ENCODE measurements at regions not wholly inside any gene's neighbourhood (a gene's known extent, or its start where the extent isn't known, plus 50 kb on each side); places are given as distances from the start of the nearest gene placed in this dataset.

DNA sequence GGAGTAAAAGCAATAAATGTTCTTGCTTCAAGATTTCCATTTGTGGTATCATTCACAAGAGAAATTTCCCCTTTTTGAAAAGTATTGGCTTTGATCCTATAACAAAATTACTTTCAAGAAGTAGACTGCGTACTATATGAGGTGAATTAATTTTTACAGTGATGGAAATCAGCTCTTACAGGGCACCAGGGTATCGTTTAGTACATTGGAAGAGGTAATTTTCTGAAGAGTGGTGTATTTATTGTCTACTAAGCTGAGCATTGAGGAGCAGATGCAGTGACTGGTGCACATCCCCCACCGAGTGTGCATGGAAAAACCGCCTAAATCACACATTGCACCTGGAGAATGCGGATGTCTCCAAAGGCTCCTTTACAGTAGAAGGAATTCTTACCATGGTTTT, 209.5 kb downstream of the SAMD5 start:
- no peaks in the 10 kb centered on the region for H3K9me3 ChIP-seq (ENCODE audit: control insufficient read depth in 1 of 2, insufficient read depth in 1 of 2, low read depth in 1 of 2, low read length in 2 of 2)
- H3K4me3 ChIP-seq (replicated peaks in 1 of 2; ENCODE audit: low read depth in 1 of 2, low read length in 2 of 2) = no peak overlapping the region
- POLR2A ChIA-PET = no interaction called here
- H3K9ac ChIP-seq (ENCODE audit: low read length) = no peak overlapping the region
- ATAC-seq = no peak
- H3K4me2 ChIP-seq (ENCODE audit: low read length) = no peak overlapping the region
- no peak overlapping the region for H3K27ac ChIP-seq (ENCODE audit: low read depth, low read length)
- TF ChIP-seq CEBPB (IDR thresholded peaks at IDR 0.05; ENCODE audit: low read depth) = no peak
- no peaks in the 10 kb centered on the region for H3K36me3 ChIP-seq (ENCODE audit: control insufficient read depth in 1 of 2, insufficient read depth in 2 of 2, low read length in 2 of 2)
- H3K4me1 ChIP-seq (ENCODE audit: control insufficient read depth in 1 of 2, insufficient read depth in 2 of 2, low read length in 2 of 2) = no peaks in the 10 kb centered on the region
- RAD21 ChIA-PET (ENCODE audit: low non-redundant PET in 1 of 2, low total read pairs in 2 of 2, uncharacterized antibody in 2 of 2, unreplicated experiment in 2 of 2) = no interaction called here
- intact Hi-C loops (cut with micrococcal nuclease) = no loop called here
- no peak overlapping the region for H2AFZ ChIP-seq (ENCODE audit: low read depth, low read length, poor library complexity, severe bottlenecking)
- DNase-seq (ENCODE audit: low read depth, low spot score) = no peak
- no peaks in the 10 kb centered on the region for H3K79me2 ChIP-seq (ENCODE audit: insufficient read depth, low read length)
- no peaks in the 10 kb centered on the region for H4K20me1 ChIP-seq (ENCODE audit: insufficient read depth)
- CTCF ChIA-PET = no interaction called here
- BruUV-seq (replicated peaks) = no TSS peak
- H3K27me3 ChIP-seq (ENCODE audit: insufficient read depth, low read length) = no peaks in the 10 kb centered on the region
- H3K9me2 ChIP-seq (ENCODE audit: insufficient read depth) = no peaks in the 10 kb centered on the region

GRCh38 chr6:147722158-147722557, 213.7 kb downstream of the SAMD5 start:
- Histone ChIP-seq H3K4me2 (ENCODE audit: low read length) (no peak overlapping the region), H3K4me3 (replicated peaks in 1 of 2; ENCODE audit: low read depth in 1 of 2, low read length in 2 of 2) (no peak overlapping the region), H3K79me2 (ENCODE audit: insufficient read depth, low read length) (no peaks in the 10 kb centered on the region), H3K9ac (ENCODE audit: low read length) (no peak overlapping the region), H3K9me3 (ENCODE audit: control insufficient read depth in 1 of 2, insufficient read depth in 1 of 2, low read depth in 1 of 2, low read length in 2 of 2) (no peaks in the 10 kb centered on the region), H3K27me3 (ENCODE audit: insufficient read depth, low read length) (no peaks in the 10 kb centered on the region), H3K36me3 (ENCODE audit: control insufficient read depth in 1 of 2, insufficient read depth in 2 of 2, low read length in 2 of 2) (no peaks in the 10 kb centered on the region), H4K20me1 (ENCODE audit: insufficient read depth) (no peaks in the 10 kb centered on the region), H3K4me1 (ENCODE audit: control insufficient read depth in 1 of 2, insufficient read depth in 2 of 2, low read length in 2 of 2) (no peaks in the 10 kb centered on the region), H2AFZ (ENCODE audit: low read depth, low read length, poor library complexity, severe bottlenecking) (no peak overlapping the region), H3K9me2 (ENCODE audit: insufficient read depth) (no peaks in the 10 kb centered on the region), H3K27ac (ENCODE audit: low read depth, low read length) (no peak overlapping the region)
- no TSS peak for BruUV-seq (replicated peaks)
- TF ChIP-seq YY1 (IDR thresholded peaks at IDR 0.05; ENCODE audit: extremely low read depth, insufficient replicate concordance, low read depth, low read length) = no peak
- no peak for TF ChIP-seq POLR2AphosphoS5 (IDR thresholded peaks at IDR 0.05; ENCODE audit: low read depth, low read length)
- TF ChIP-seq EZH2phosphoT487 (IDR thresholded peaks at IDR 0.05; ENCODE audit: borderline replicate concordance) = no peak
- TF ChIP-seq, protein P1, sequence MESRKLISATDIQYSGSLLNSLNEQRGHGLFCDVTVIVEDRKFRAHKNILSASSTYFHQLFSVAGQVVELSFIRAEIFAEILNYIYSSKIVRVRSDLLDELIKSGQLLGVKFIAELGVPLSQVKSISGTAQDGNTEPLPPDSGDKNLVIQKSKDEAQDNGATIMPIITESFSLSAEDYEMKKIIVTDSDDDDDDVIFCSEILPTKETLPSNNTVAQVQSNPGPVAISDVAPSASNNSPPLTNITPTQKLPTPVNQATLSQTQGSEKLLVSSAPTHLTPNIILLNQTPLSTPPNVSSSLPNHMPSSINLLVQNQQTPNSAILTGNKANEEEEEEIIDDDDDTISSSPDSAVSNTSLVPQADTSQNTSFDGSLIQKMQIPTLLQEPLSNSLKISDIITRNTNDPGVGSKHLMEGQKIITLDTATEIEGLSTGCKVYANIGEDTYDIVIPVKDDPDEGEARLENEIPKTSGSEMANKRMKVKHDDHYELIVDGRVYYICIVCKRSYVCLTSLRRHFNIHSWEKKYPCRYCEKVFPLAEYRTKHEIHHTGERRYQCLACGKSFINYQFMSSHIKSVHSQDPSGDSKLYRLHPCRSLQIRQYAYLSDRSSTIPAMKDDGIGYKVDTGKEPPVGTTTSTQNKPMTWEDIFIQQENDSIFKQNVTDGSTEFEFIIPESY (IDR thresholded peaks at IDR 0.05; ENCODE audit: extremely low read depth, insufficient replicate concordance, low read length) = no peak
- TF ChIP-seq, protein P2, sequence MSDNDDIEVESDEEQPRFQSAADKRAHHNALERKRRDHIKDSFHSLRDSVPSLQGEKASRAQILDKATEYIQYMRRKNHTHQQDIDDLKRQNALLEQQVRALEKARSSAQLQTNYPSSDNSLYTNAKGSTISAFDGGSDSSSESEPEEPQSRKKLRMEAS (IDR thresholded peaks at IDR 0.05) = no peak
- no peak for TF ChIP-seq ZNF274 (IDR thresholded peaks at IDR 0.05; ENCODE audit: low read depth, low read length)
- TF ChIP-seq EGR1 (IDR thresholded peaks at IDR 0.05; ENCODE audit: low read depth) = no peak
- no peak for TF ChIP-seq EZH2 (IDR thresholded peaks at IDR 0.05)
- TF ChIP-seq, protein P3, sequence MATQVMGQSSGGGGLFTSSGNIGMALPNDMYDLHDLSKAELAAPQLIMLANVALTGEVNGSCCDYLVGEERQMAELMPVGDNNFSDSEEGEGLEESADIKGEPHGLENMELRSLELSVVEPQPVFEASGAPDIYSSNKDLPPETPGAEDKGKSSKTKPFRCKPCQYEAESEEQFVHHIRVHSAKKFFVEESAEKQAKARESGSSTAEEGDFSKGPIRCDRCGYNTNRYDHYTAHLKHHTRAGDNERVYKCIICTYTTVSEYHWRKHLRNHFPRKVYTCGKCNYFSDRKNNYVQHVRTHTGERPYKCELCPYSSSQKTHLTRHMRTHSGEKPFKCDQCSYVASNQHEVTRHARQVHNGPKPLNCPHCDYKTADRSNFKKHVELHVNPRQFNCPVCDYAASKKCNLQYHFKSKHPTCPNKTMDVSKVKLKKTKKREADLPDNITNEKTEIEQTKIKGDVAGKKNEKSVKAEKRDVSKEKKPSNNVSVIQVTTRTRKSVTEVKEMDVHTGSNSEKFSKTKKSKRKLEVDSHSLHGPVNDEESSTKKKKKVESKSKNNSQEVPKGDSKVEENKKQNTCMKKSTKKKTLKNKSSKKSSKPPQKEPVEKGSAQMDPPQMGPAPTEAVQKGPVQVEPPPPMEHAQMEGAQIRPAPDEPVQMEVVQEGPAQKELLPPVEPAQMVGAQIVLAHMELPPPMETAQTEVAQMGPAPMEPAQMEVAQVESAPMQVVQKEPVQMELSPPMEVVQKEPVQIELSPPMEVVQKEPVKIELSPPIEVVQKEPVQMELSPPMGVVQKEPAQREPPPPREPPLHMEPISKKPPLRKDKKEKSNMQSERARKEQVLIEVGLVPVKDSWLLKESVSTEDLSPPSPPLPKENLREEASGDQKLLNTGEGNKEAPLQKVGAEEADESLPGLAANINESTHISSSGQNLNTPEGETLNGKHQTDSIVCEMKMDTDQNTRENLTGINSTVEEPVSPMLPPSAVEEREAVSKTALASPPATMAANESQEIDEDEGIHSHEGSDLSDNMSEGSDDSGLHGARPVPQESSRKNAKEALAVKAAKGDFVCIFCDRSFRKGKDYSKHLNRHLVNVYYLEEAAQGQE (IDR thresholded peaks at IDR 0.05; ENCODE audit: low read depth) = no peak
- TF ChIP-seq SIN3A (IDR thresholded peaks at IDR 0.05; ENCODE audit: low read depth) = no peak
- TF ChIP-seq ZFX (IDR thresholded peaks at IDR 0.05) = no peak
- no peak for TF ChIP-seq RAD21 (IDR thresholded peaks at IDR 0.05; ENCODE audit: low read depth)
- TF ChIP-seq FOSL1 (IDR thresholded peaks at IDR 0.05; ENCODE audit: low read depth) = no peak
- no peak for TF ChIP-seq JUND (IDR thresholded peaks at IDR 0.05)
- ATAC-seq = no peak
- no peak for DNase-seq (ENCODE audit: low read depth, low spot score)
- ChIA-PET RAD21 (ENCODE audit: low non-redundant PET in 1 of 2, low total read pairs in 2 of 2, uncharacterized antibody in 2 of 2, unreplicated experiment in 2 of 2) (no interaction called here), CTCF (no interaction called here), POLR2A (no interaction called here)
- intact Hi-C loops (cut with micrococcal nuclease) = no loop called here
